Right ventricle myocardium inferior (tissue), 1 donor: ENCODE measurements at regions not wholly inside any gene's neighbourhood (a gene's known extent, or its start where the extent isn't known, plus 50 kb on each side); places are given as distances from the start of the nearest gene placed in this dataset.
"Not testable (repeated sequence)": the region's sequence is repeated elsewhere in the genome, so short reads cannot be mapped to it uniquely, and the experiment has no call there.

Experiments used
- ATAC-seq: fragments of 200-7000 bp; cut with Tn5 transposase; one replicate; pipeline ENCODE4 v1.9.1; 2020; ENCODE audit warnings: mild to moderate bottlenecking, moderate library complexity
- DNase-seq: peaks from one replicate; pipeline ENCODE4 v3.0.0; 2021; ENCODE audit errors: missing footprints
- intact Hi-C: fragments of 100-400 bp; cut with DNase I; formaldehyde crosslinking; loops from one replicate; pipeline ENCODE4 v1.11.0; 2022
- donor health status: DM: no; HTN: yes; CAD: no; lungs with severe emphysema.

DNA sequence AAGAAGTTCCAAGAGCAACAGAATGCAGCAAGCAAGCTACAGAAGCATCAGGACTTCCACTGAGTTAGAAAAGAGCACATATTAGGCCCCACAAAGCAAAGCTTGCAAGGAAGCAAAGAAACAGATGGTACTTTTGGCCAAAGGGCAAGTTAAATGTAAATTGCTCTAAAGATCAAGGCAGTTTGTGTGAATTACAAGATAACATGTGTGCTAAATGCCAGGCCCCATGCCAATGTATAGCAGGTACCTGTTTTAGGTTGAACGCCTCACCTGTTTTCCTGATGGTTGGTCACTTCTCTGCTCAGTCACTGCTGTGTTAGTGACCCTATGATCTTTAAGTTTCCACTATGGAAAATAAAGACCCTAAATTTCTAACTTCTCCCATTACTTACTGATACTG is 606.5 kb upstream of the GYPC start:
- DNase-seq (no peak), ATAC-seq (no peak)
- intact Hi-C loops, result no loop called here

- intact Hi-C loops, result no loop called here
- no peak for ATAC-seq
- no peak for DNase-seq
Observed at GRCh38 chr2:126050991-126051736, 604.8 kb upstream of the GYPC start.

- ATAC-seq, intact Hi-C loops, DNase-seq: not testable (repeated sequence)
Observed at GRCh38 chr2:126051737-126052240, 604.2 kb upstream of the GYPC start.

DNA sequence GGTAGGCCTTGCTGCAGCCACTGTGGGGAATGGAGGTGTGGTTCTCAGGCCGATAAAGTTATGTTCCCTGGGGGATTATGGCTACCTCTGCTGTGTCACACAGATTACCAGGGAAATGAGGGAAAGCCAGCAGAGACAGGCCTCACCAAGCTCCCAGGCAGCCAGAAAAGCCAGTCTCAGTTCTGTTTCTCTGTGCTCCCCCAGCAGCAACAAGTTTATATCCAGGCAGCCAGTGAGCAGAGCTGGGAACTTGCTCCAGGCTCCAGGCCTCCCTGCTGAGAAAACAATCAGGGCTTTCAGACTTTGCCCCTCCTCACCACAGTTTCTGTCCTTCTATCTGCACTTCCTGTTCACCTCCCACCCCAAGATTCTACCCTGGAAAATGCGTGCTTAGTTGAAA is 596.6 kb upstream of the GYPC start:
- no peak for ATAC-seq
- intact Hi-C loops, result no loop called here

DNA sequence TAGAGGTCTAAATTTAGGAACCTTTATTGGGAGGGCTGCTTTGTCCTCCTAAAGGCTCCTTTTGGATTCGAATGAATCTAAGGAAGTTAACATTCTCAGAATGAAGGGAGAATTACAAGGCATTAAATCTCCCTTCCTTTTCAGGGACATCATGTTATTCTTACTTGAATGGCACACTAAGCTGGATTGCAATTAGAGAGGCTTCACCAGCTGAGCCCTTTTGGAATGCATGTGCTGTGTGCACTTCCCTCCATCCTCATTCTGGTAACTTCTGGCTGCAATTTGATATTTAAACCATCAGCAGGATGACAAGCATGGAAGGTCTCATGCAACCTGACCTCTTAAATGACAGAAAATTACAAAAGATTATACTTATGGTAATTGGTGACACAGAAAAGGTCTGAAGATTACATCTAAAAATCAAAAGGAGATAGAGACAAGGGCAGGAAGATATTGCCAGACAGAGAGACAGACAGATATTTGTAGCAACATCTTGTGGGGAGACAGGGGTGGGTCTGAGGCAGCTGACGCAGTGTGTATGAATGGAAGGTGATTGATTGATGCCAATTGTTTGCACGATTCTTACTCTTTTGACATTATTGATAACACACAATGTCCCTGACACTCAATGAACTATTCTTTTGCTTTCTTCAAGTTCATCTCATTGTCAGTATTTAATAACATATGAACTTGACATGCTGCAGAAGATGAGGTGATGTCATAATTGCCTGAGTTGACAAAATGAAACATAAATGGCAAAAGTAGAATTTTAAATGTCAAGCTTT is 570.8 kb upstream of the GYPC start:
- ATAC-seq, result no peak
- intact Hi-C loops, result no loop called here
- DNase-seq, result no peak

More for the DNA sequence above, 596.6 kb upstream of the GYPC start:
- no peak for DNase-seq

- intact Hi-C loops, result no loop called here
- ATAC-seq, result no peak
- no peak for DNase-seq
Observed at GRCh38 chr2:126100962-126101361, 555.0 kb upstream of the GYPC start.

GRCh38 chr2:126106006-126106405 is 550.0 kb upstream of the GYPC start:
- intact Hi-C loops, result no loop called here
- no peak for DNase-seq
- ATAC-seq, result no peak

GRCh38 chr2:126107883-126108282 is 548.1 kb upstream of the GYPC start:
- intact Hi-C loops, result no loop called here
- no peak for ATAC-seq
- DNase-seq, result no peak

- no peak for DNase-seq
- intact Hi-C loops, result no loop called here
- ATAC-seq, result no peak
Observed at GRCh38 chr2:126115975-126116374, 540.0 kb upstream of the GYPC start.

DNA sequence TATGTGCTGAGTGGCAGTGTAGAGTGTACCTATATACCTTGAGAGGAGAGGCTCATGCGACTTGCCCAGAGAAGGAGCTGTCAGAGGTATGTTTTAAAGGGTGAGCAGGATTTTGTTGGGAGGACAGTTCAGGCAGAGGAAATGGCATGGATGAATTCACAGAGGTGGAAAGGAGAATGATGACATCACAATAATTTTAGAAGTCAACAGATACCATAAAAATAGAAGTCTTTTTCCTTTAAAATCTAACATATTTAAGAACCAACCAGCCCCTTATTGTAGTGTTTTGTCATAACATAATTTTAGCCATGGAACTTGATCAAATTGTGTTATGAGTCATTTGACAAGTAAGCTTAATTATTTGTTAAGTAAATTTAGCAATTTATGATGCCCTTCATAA is 538.1 kb upstream of the GYPC start:
- intact Hi-C loops, result no loop called here

DNA sequence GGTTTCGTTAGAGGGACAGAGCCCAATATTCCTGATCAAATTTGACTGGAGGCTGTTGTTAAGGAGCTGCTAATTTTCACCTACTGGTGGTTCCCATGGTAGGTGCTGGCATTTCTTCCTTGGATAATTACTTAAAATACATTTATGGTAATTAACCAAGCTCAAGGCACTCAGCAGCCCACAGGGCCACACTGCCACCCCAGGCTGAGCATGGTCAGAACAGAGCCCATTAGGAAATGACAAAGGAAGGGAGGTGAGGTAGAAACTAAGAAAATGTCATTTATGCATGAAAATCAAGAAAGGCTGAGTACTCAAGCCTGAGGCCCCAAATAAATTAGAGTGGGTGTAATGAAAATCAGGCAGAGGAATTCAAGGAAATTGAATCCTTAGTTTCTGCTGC is 510.2 kb upstream of the GYPC start:
- intact Hi-C loops, result no loop called here
- no peak for DNase-seq
- no peak for ATAC-seq

More for the DNA sequence above, 538.1 kb upstream of the GYPC start:
- no peak for DNase-seq
- no peak for ATAC-seq

DNA sequence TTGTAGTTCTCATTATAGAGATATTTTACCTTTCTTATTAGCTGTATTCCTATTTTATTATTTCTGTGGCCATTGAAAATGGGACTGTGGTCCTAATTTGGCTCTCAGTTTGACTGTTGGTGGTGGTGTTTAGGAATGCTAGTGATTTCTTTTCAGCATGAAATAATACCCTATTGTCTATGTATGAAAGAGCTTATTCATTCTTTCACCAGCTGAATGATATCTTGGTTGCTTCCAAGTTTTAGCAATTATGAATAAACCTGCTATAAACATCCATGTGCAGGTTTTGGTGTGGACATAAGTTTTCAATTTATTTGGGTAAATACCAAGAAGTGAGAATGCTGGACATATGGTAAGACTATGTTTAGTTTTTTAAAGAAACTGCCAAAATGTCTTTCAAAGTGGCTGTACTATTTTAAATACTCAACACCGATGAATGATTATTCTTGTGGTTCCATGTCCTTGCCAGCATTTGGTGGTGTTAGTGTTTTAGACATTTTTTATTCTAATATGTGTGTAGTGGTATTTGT is 501.6 kb upstream of the GYPC start:
- ATAC-seq, result no peak
- intact Hi-C loops, result no loop called here
- no peak for DNase-seq

- intact Hi-C loops, ATAC-seq, DNase-seq: not testable (repeated sequence)
Observed at GRCh38 chr2:126160950-126161349, 495.0 kb upstream of the GYPC start.

- intact Hi-C loops, result no loop called here
- DNase-seq (no peak), ATAC-seq (no peak)
Observed at GRCh38 chr2:126172631-126173184, 483.2 kb upstream of the GYPC start.

- DNase-seq (no peak), ATAC-seq (no peak)
Observed at GRCh38 chr2:126175222-126175621, 480.7 kb upstream of the GYPC start.

GRCh38 chr2:126177479-126177878 is 478.5 kb upstream of the GYPC start:
- intact Hi-C loops, result no loop called here
- DNase-seq (no peak), ATAC-seq (no peak)

More at GRCh38 chr2:126175222-126175621, 480.7 kb upstream of the GYPC start:
- intact Hi-C loops, result no loop called here

- DNase-seq (no peak), ATAC-seq (no peak)
- intact Hi-C loops, result no loop called here
Observed at GRCh38 chr2:126187668-126188067, 468.3 kb upstream of the GYPC start.

DNA sequence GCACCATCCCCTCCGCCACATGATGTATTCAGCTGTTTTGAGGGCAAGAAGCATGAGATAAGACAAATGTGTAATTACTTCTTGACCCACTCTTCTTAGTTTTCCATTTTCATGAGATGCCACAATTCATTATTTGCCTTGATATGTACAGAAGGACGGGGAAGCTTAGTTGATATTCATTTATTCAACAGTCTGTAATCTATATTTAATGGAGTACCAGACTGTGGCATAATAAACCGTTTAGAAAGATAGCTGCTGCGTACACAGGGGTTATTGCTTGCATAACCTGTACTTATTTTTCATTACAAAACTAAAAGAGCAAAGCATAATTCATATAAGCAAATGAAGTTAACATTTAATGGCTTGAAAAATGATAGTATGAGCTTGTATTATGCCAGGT is 466.4 kb upstream of the GYPC start:
- ATAC-seq (no peak), DNase-seq (no peak)
- intact Hi-C loops, result no loop called here

- intact Hi-C loops, result no loop called here
- ATAC-seq, result no peak
- DNase-seq, result no peak
Observed at GRCh38 chr2:126200538-126200937, 455.4 kb upstream of the GYPC start.

DNA sequence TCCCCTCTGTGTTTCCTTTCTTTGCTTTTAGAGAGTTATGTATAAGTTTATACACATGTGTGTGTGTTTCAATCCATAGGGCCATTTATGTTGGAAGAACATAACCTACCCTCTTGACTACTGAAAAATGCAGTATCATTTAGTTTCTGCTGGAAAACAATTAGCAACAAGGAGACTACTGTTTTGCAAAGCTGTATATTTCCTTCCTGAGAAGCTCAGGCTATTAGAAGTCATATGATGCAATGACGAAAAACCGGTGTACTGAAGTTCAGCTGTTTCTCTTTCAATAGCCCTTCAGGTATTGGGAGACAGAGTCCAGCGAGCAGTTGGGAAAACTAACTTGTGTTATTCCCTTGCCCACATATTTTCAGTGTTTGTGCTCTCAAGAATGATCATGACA is 447.7 kb upstream of the GYPC start:
- DNase-seq (no peak), ATAC-seq (no peak)
- intact Hi-C loops, result no loop called here
